SKM-1 (cell line): ENCODE measurements at regions not wholly inside any gene's neighbourhood (a gene's known extent, or its start where the extent isn't known, plus 50 kb on each side); places are given as distances from the start of the nearest gene placed in this dataset.
"Not testable (repeated sequence)": the region's sequence is repeated elsewhere in the genome, so short reads cannot be mapped to it uniquely, and the experiment has no call there.

Experiments
- DNase-seq: peaks from one replicate; lab custom pipeline; 2025; ENCODE audit not compliant: unreplicated experiment; lab: John Stamatoyannopoulos, UW

GRCh38 chr6:25176466-25176865 is 102.7 kb upstream of the CARMIL1 start:
- DNase-seq = no peak

GRCh38 chr6:25177500-25178028 is 101.6 kb upstream of the CARMIL1 start:
- DNase-seq = no peak

- no peak for DNase-seq
Measured at GRCh38 chr6:25178336-25179035, 100.7 kb upstream of the CARMIL1 start.

- DNase-seq = no peak
Measured at GRCh38 chr6:25179051-25179778, 100.0 kb upstream of the CARMIL1 start.

- DNase-seq = no peak
Measured at GRCh38 chr6:25180630-25181349, 98.4 kb upstream of the CARMIL1 start.

- DNase-seq = no peak
Measured at GRCh38 chr6:25181350-25181724, 97.8 kb upstream of the CARMIL1 start.

GRCh38 chr6:25181923-25182322 is 97.3 kb upstream of the CARMIL1 start:
- DNase-seq = no peak

- DNase-seq = no peak
Measured at GRCh38 chr6:25186919-25187318, 92.3 kb upstream of the CARMIL1 start.

- DNase-seq = no peak
Measured at GRCh38 chr6:25188232-25188631, 90.9 kb upstream of the CARMIL1 start.

- no peak for DNase-seq
Measured at GRCh38 chr6:25192590-25193459, 86.3 kb upstream of the CARMIL1 start.

GRCh38 chr6:25193460-25194171 is 85.6 kb upstream of the CARMIL1 start:
- DNase-seq = no peak

GRCh38 chr6:25194172-25194678 is 84.9 kb upstream of the CARMIL1 start:
- no peak for DNase-seq

GRCh38 chr6:25196464-25196863 is 82.7 kb upstream of the CARMIL1 start:
- DNase-seq = no peak

GRCh38 chr6:25197111-25197510 is 82.1 kb upstream of the CARMIL1 start:
- DNase-seq = no peak

GRCh38 chr6:25199544-25199943 is 79.6 kb upstream of the CARMIL1 start:
- DNase-seq = no peak

GRCh38 chr6:25202504-25202903 is 76.7 kb upstream of the CARMIL1 start:
- no peak for DNase-seq

- no peak for DNase-seq
Measured at GRCh38 chr6:25205629-25206028, 73.5 kb upstream of the CARMIL1 start.

- not testable (repeated sequence) for DNase-seq
Measured at GRCh38 chr6:25207453-25208155, 71.6 kb upstream of the CARMIL1 start.

GRCh38 chr6:25215881-25216280 is 63.3 kb upstream of the CARMIL1 start:
- DNase-seq = no peak
